HT-29 (cell line): ENCODE measurements at regions not wholly inside any gene's neighbourhood (a gene's known extent, or its start where the extent isn't known, plus 50 kb on each side); places are given as distances from the start of the nearest gene placed in this dataset.
"Not testable (repeated sequence)": the region's sequence is repeated elsewhere in the genome, so short reads cannot be mapped to it uniquely, and the experiment has no call there.

Experiments used
- DNase-seq: peaks from one replicate; pipeline ENCODE4 v3.0.0-alpha.2; 2015; ENCODE audit warnings: low spot score

DNA sequence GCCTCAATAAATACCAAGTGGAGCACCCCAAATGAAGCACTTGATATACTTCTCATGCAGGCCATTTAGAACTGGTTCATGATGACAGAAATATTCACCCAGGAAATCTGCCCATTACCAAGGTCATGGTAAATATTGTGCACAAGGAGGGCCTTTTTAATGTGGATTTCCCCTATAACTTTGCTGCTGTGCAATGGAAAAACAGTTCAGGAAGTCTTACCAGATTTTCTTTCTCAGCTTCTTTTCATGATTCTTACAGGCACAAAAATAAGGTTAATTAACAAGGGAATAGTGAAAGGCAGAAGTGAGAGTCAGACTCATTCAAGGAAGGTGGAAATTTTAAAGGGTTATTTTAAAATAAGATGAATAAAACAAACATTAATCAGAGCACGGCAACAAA, 904.3 kb upstream of the GRIA3 start:
- DNase-seq: no peak

DNA sequence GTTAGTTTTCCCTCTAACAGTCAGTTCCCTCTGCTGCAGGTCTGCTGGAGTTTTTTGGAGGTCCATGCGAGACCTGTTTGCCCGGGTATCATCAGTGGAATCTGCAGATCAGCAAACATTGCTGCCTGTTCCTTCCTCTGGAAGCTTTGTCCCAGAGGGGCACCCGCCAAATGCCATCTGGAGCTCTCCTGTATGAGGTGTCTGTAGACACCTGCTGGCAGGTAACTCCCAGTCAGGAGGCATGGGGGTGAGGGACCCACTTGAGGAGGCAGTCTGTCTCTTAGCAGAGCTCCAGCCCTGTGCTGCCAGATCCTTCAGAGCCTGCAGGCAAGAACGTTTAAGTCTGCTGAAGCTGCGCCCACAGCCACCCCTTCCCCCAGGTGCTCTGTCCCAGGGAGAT, 884.3 kb upstream of the GRIA3 start:
- not testable (repeated sequence) for DNase-seq

DNA sequence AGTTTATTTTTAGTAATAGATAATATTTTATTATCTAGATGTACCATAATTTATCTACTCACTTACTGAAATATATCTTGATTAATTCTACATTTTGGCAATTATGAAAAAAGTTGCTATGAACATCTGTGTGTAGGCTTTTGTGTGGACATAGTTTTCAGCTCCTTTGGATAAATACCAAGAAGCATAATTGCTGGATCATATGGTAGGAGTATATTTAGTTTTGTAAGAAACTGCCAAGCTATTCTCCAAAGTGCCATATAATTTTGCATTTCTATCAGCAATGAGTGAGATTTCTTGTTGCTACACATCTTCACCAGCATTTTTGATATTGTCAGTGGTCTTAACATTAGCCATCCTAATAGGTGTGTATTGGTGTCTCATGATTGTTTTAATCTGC, 882.6 kb upstream of the GRIA3 start:
- no peak for DNase-seq

DNA sequence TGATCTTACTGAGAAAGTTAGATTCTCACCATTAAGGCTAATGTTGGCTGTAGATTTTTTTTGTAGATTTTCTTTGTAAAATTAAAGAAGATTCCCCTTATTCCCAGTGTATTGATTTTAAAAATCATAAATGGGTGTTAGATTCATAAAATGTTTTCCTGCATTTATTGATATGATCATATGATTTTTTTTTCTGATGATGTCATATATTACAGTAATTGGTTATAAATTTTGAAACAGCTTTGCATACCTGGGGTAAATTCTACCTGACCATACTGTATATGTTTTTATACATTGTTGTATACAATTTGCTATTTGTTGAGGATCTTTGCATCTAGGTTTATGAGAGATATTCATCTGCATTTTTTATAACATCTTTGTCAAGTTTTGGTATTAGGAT, 880.3 kb upstream of the GRIA3 start:
- no peak for DNase-seq

DNA sequence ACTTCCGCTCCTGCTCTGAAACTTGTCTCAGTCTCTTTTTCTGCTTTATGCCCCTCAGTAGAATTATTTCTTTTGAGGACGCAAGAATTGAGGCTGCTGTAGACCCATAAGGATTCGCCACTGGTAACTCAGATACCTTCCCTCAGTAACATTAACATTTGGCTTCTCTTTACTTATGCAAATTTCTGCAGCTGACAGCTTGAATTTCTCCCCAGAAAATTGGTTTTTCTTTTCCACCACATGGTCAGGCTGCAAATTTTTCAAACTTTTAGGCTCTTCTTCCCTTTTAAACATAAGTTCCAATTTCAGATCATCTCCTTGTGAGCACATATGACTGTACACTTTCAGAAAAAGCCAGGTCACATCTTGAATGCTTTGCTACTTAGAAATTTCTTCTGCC, 839.3 kb upstream of the GRIA3 start:
- no peak for DNase-seq

DNA sequence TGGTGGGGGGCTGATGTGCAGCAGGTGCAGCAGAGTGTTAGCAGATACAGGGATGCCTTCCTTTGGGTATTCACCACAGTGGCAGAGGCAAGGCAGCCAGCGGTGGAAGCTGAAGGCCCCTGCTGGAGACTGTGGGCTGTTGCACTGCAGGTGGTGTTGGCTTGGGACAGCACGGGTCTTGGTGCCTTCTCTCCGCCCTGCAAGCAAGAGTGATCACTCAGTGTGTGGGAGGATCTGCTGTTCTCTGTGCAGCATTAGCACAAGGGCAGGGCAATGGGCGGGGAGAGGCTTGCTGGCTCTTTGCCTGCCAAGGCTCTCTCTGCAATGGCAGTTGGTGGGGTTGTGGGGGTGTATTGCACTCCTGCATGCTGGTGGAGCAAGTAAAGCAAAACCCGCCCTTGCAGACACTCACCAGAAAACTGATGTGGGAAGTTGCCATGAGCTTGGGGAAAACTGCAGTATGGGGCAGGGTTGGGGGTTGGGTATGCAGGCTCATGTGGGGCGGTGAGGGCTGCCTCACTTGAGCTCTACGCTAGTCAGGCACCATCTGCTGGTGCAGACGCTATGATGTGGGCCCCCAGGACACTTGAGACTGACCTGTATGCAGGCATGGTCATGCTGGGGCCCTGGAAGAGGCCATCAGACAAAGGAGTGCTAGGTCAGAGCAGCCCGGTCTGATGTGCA, 820.8 kb upstream of the GRIA3 start:
- peak; percentile 15 for DNase-seq

DNA sequence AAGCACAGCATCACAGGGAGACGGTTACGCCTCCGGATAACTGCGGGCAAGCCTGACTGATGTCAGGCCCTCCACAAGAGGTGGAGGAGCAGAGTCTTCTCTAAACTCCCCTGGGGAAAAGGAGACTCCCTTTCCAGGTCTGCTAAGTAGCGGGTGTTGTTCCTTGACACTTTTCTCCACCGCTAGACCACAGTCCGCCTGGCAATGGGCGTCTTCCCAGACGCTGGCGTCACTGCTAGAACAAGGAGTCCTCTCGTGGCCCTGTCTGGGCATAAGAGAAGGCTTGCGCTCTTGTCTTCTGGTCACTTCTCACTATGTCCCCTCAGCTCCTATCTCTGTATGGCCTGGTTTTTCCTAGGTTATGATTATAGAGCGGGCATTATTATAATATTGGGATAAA, 808.5 kb upstream of the GRIA3 start:
- not testable (repeated sequence) for DNase-seq

DNA sequence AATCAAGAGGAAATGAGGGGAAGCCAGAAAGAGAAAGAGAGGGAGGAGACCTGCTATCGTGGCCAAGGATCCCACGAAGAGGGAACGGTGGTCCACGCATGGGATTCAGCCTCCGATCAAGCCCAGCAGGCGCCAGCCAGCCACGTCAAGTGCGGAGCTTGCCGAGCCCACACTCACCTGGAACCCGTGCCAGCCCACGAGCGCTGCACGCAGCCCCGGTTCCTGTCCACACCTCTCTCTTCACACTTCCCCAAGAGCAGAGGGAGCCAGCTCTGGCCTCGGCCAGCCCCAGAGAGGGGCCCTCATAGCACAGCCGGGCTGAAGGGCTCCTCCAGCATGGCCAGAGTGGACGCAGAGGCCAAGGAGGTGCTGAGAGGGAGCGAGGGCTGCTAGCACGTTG, 795.1 kb upstream of the GRIA3 start:
- no peak for DNase-seq

DNA sequence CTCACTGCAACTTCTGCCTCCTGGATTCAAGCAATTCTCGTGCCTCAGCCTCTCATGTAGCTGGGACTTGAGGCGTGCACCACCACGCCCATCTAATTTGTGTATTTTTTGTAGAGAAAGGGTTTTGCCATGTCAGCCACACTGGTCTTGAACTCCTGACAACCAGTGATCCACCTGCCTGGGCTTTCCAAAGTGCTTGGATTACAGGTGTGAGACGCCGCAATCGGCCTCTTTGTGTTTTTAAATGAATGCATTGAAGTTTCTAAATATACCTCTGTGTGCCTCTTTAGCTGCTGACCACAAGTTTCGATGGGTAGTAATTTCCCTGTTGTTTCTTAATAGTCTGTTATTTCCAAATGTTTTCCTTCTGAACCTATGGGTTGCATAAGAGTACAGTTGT, 765.3 kb upstream of the GRIA3 start:
- DNase-seq: no peak

DNA sequence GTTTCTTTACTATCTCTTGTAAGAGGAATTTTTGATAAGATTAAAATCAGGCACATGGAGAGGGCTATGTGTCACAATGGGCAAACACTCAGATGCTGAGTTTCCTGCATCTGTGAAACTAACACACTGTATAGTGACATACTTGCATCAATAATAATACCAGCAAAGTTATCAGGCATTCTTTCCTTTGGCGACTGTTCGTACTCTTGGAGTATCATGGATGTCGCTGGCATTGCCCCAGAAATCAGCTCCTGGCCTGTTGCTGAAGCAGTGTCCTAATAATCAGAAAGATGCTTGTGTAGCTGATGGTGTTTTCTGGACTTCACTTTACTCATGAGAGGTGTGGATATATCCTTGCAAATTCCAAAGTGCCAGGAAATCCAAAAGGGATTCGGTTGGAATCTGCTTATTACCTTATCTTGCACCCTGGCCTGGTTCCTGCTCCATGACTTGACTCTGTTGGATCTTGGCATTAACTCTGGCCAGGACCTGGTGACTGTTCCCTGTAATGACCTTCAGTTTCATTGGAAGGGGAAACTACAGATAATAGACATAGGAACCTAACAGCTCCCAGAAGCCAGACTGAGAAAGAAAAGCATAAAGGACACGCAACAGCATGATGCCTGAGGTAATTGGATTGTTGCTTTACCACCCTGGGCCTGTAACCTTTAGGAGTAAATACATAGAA, 762.5 kb upstream of the GRIA3 start:
- no peak for DNase-seq

DNA sequence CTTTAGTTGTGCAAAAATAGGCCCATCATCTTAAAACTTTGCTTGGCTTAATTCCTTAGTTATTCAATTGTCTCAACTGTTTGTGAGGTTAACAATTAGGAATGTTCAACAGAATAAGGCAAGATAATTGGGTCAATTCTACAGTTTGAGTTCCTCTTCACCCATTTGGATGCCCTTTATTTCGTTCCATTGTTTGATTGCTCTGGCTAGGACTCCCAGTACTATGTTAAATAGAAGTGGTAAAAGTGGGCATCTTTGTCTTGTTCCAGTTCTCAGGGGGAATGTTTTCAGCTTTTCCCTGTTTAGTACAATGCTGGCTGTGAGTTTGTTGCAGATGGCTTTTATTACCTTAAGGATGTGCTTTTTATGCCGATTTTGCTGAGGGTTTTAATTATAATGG, 761.5 kb upstream of the GRIA3 start:
- DNase-seq: no peak

DNA sequence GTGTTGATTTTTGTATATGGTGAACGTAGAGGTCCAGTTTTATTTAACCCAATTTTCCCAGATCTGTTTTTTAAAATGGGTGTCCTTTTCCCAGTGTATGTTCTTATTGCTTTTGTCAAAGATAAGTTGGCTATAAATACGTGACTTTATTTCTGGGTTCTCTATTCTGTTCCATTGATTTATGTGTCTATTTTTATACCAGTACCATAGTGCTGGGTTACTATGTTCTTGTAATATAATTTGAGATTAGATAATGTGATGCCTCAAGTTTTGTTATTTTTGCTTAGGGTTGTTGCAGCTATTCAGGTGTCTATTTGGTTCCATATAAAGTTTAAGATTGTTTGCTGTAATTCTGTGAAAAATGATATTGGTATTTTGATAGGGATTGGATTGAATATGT, 749.1 kb upstream of the GRIA3 start:
- DNase-seq: no peak

DNA sequence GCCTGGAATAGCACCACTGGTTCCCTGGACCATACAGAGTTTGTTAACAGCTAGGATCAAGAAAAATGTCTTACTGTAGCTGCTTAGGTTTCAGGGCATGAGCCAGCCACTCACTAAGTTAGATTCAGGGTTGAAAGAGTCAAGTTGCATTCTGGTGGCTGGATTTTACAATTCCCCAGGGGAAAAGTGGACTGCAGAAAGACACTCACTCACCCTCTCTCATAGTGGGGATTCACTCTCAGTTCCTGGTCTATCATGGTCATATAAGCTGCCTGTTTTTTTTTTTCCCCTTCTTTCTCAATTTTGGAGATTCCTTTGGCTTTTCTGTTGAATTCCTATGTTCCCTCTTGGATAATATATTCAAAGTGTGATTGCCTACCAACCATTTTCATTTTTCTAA, 744.2 kb upstream of the GRIA3 start:
- DNase-seq: no peak

DNA sequence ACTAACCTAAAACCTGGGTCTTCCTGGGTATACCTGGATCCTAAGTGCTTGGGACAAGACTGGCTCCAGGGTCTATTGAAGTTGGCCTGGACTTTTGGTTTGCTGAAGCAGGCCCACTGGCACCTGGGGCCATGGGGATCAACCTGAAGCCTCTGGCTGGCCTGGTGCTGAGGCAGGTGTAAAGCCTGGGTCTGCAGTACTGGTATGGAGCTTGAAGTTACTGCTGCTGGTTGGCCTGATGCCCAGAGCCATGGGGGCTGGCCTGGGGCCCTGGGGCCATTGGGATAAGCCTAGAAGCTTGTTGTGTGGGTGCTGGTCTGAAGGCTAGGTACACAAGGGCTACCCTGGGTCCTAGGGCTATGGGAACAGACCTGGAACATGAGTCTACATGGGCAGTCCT, 743.2 kb upstream of the GRIA3 start:
- DNase-seq: no peak

DNA sequence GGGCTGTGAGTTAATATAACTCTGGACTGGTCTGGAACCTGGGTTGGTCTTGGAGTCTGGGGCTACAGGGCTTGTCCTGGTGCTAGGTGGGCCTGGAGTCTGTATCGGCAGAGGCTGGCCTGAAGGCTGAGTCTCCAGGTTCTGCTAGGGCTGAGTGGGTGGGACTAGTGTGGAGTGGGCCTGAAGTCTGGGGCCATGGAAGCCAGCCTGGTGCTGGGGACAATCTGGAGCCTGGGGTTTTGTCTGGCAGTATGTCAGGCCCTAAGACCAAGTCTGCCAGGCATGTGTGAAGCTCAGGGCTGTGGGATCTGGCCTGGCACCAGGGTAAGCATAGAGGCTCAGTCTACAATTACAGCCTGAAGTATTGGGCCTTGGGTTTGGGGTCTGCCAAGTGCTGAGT, 742.6 kb upstream of the GRIA3 start:
- no peak for DNase-seq

DNA sequence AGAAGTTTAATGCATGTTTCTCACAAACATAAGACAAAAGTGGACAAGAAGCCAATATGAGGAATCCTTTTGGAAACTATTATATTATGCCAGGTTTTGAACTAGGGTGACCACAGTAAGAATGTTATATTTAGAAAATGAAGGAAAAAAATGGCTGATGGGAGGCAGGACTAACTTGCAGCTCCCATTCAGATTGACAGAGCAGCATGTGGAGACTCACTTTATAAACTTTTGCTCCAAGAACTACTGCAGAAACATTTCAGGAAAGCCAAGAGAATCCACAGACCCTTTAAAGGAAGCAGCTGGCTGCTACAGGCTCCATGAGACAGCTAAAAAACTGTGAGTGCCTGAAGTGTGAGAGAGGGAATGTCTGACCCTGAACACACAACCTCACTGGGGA, 738.6 kb upstream of the GRIA3 start:
- no peak for DNase-seq

DNA sequence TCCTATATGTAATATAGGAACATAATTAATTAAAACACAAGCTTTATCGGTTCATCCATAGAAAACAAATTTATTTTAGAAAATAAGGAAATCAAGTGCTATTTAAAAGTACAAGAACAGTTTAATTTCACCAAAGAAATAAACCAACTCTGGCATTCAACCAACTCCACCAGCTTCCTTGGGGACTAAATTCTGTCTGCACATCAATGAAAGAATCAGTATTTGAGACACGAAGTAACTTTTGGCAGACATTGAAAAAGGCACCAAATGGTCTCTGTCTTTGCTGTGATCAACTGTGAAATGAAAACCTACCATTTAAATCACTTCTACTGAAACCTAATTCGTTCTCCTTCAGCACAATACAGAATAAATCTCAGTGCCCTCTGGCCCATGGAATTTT, 719.7 kb upstream of the GRIA3 start:
- DNase-seq: no peak

DNA sequence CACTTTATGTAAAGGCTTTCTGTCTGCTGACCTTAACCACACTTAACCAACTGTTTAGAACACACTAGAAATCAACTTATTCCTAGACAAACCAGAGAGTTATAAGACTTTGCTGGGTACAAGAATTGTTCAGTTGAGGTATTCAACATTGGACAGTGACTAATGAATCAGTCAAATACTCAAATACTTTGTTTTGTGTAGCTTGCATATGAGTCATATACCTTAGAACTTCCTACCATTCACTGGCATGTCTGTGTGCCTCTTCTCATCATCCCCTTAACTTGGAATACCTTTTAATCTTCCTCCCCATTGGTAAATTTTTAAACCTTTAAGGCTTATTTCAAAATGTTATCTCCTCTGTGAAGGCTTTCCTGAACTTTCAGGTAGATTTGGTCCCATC, 708.8 kb upstream of the GRIA3 start:
- no peak for DNase-seq

DNA sequence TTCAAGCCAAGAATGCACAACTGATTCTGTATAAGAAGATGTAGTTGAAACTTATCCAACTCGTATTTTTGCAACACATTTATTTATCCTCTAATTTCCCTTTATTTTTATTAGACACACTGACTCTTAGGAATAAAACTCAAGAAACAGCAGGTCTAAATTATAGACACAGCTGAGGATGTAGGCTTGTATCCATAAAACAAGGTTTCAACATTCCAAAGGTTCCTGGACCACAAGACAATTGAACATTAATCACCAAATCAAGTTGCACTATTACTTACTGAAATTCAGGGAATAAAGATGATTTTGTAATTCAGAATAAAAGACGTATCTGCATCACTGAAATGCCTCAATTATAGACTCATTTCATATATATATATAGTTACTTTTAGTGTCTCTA, 683.5 kb upstream of the GRIA3 start:
- DNase-seq: no peak

DNA sequence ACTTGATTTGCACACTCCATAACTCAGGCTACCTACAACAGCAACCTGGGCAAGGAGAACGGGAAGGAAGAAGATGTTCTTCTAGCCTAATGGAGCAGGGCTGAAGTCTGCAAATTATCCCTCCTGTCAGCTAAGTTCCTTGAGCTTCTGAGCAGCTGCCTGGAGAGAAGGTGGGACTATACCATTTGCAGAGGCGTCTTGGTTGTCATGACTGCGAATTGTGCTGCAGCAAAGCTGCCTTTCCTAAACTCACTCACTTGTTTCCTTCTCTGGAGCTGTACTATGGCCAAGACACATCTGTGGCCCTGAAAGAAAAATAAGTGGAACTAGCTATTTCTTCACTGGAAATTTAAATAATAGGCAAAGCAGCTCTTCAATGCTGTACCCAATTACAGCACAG, 682.4 kb upstream of the GRIA3 start:
- no peak for DNase-seq

DNA sequence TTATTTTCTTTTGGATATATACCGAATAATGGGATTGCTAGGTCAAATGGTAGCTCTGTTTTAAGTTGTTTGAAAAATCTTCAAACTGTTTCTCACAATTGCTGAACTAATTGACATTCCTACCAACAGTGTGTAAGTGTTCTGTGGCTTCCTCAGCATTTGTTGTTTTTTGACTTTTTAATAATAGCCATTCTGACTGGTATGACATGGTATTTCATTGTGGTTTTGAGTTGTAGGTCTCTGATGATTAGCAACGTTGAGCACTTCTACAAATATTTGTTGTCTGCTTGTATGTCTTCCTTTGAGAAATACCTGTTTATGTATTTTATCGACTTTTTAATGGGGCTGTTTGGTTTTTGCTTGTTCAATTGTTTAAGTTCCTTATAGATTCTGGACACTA, 680.1 kb upstream of the GRIA3 start:
- DNase-seq: no peak

DNA sequence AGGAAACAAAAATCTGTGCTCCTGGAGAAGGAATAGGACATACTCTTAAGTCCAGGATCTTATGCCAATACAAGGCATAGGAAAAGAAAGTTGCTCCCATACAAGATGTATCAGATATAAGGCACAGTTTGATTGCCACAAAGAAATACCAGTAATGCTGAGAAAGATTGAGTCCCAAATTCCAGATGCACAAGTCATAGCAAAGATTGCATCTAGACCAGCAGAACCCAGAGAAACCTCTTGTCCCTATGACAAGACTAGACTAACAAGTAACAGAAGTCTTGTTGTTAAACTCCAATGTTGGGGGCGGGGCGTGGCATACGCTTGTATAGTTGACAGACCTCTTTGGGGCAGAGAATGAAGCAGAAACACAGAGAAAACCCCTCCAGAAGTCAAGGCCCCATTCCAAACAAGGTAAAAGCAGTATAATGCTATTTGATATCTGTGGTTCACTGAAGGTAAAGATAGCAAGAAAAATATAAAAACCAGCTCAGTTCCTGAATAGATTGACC, 671.5 kb upstream of the GRIA3 start:
- no peak for DNase-seq

DNA sequence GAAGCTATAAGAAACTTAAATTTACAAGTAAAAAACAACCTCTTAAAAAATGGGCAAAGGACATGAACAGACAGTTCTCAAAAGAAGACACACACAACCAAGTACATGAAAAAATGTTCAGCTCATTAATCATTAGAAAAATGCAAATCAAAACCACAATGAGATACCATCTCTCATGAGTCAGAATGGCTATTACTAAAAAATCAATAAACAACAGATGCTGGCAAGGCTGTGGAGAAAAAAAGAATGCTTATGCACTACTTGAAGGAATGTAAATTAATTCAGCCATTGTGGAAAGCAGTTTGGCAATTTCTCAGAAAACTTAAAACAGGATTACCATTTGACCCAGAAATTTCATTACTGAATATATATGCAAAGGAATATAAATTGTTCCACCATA, 666.3 kb upstream of the GRIA3 start:
- no peak for DNase-seq

DNA sequence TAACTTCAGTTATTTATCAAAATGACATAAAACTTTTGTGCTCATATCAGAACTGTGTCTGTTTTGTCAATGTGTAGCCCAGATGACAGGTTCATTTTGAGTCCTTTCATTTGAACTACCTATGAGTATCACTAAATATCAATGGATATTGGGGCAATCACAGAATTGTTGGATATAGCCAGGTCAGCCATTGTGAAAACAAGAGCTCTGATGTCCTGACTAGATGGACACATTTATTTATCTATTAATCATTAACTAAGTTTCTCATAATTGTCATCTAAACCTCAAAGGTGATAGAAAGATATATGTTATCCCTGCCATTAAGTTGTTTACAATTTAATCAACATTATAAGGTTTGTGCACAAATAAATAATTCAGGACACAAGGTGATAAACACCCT, 638.3 kb upstream of the GRIA3 start:
- no peak for DNase-seq
